K562 (cell line): ENCODE measurements at regions not wholly inside any gene's neighbourhood (a gene's known extent, or its start where the extent isn't known, plus 50 kb on each side); places are given as distances from the start of the nearest gene placed in this dataset.

Experiments
- ATAC-seq: fragments of 200-7000 bp; cut with Tn5 transposase; 3 replicates; pipeline ENCODE4 v1.9.1; 2020; ENCODE audit warnings: moderate library complexity
- BruUV-seq: library from RNA; stranded (reverse); fragments of 400-500 nt; replicated peaks from 2 replicates; lab custom pipeline; 2021; lab: Mats Ljungman, UMichigan
- CTCF ChIA-PET: fragments of 300-600 bp; formaldehyde crosslinking; extraction: SDS; loops from one replicate; lab custom pipeline; 2021; ENCODE audit warnings: low intra/inter-chr PET ratio; lab: Yijun Ruan, JAX
- POLR2A ChIA-PET: fragments of 300-600, 350-650 bp; sonication (Branson Sonifier 250); formaldehyde crosslinking; extraction: SDS; loops from one replicate; lab custom pipeline; 2021; ENCODE audit warnings: antibody characterized with exemption, inconsistent platforms; lab: Yijun Ruan, JAX
- DNase-seq, 4 experiments: peaks; one replicate each; pipeline versions ENCODE4 v3.0.0 to v3.0.0-alpha.2; 2011 to 2018; ENCODE audit warnings: low spot score in 3 of 4, mixed read lengths in 3 of 4; ENCODE audit errors: extremely low read depth in 1 of 4
- FAIRE-seq: peaks from 2 replicates; lab custom pipeline; 2011; peaks lifted over from hg19 to GRCh38; lab: Jason Lieb, UNC
- H2AFZ ChIP-seq: 2 replicates; pipeline ENCODE4 v1.6.0; 2011; ENCODE audit warnings: low read depth, low read length, control low read depth, inconsistent platforms
- H3K27ac ChIP-seq: fragments of 200-600 bp; 3 replicates; pipeline ENCODE4 v1.8.0; 2011; ENCODE audit warnings: low read depth, mild to moderate bottlenecking, control low read depth, inconsistent platforms, low read length, moderate library complexity, mixed read lengths; ENCODE audit errors: extremely low read depth
- H3K27me3 ChIP-seq, 2 experiments: fragments of 300-600 bp in 1 of 2; 2 replicates in 1 of 2; 3 replicates in 1 of 2; pipeline versions ENCODE4 v1.6.0 to v1.8.0; 2011; ENCODE audit warnings: inconsistent platforms in 2 of 2, low read length in 2 of 2, mild to moderate bottlenecking in 1 of 2, mixed read lengths in 1 of 2, moderate library complexity in 1 of 2; ENCODE audit not compliant: control insufficient read depth in 2 of 2, insufficient read depth in 2 of 2
- H3K36me3 ChIP-seq: fragments of 300-600 bp; 3 replicates; pipeline ENCODE4 v1.8.0; 2011; ENCODE audit warnings: mild to moderate bottlenecking, low read length, inconsistent platforms; ENCODE audit not compliant: control insufficient read depth, insufficient read depth
- H3K4me1 ChIP-seq, 2 experiments: fragments of 200-600 bp in 1 of 2; replicated peaks in 1 of 2; 2 replicates in 1 of 2; 3 replicates in 1 of 2; pipeline versions ENCODE4 v1.5.1 to v1.8.0; 2011; ENCODE audit warnings: inconsistent platforms in 2 of 2, low read length in 2 of 2, mild to moderate bottlenecking in 1 of 2, mixed read lengths in 1 of 2, moderate library complexity in 1 of 2; ENCODE audit not compliant: control insufficient read depth in 2 of 2, insufficient read depth in 2 of 2
- H3K4me2 ChIP-seq: 2 replicates; pipeline ENCODE4 v1.6.1; 2011; ENCODE audit warnings: low read length, control low read depth, inconsistent platforms, mixed read lengths; ENCODE audit not compliant: insufficient read depth
- H3K4me3 ChIP-seq: fragments of 200-600 bp; sonication (generic), shearing (Covaris generic); 2 replicates; pipeline ENCODE4 v1.5.1; 2016; ENCODE audit warnings: control low read depth, inconsistent platforms
- H3K79me2 ChIP-seq: fragments of 200-600 bp; 3 replicates; pipeline ENCODE4 v1.8.0; 2011; ENCODE audit warnings: low read length, inconsistent platforms; ENCODE audit not compliant: control insufficient read depth, insufficient read depth
- H3K9ac ChIP-seq, 2 experiments: 2 replicates each; pipeline versions ENCODE4 v1.6.0 to v1.6.1; 2011; ENCODE audit warnings: low read depth in 2 of 2, low read length in 2 of 2, control low read depth in 1 of 2, inconsistent platforms in 1 of 2, mild to moderate bottlenecking in 1 of 2, mixed read lengths in 1 of 2; ENCODE audit not compliant: insufficient read depth in 1 of 2
- H3K9me1 ChIP-seq: one replicate; pipeline ENCODE4 v1.6.0; 2011; ENCODE audit warnings: inconsistent platforms, mild to moderate bottlenecking, low read length, moderate library complexity; ENCODE audit not compliant: control insufficient read depth, insufficient read depth
- H3K9me3 ChIP-seq: replicated peaks from 2 replicates; pipeline ENCODE4 v1.5.1; 2011; ENCODE audit warnings: low read depth, low read length, inconsistent platforms; ENCODE audit not compliant: control insufficient read depth, insufficient read depth
- H4K20me1 ChIP-seq: replicated peaks from 2 replicates; pipeline ENCODE4 v1.6.1; 2011; ENCODE audit warnings: low read length, inconsistent platforms, mixed read lengths; ENCODE audit not compliant: control insufficient read depth, insufficient read depth
- MEF2A ChIP-seq: IDR thresholded peaks from 2 replicates; pipeline ENCODE4 v1.6.1; 2011; ENCODE audit warnings: low read depth, mild to moderate bottlenecking, low read length, moderate library complexity; ENCODE audit not compliant: control insufficient read depth
- NUFIP1 ChIP-seq: fragments of 450-650 bp; IDR thresholded peaks from 2 replicates; pipeline ENCODE4 v1.6.1; 2018; ENCODE audit not compliant: partially characterized antibody
- RAD21 ChIP-seq, 2 experiments: fragments of 250-450 bp in 1 of 2; fragments of 450-650 bp in 1 of 2; sonication (Bioruptor Pico) in 1 of 2; formaldehyde crosslinking in 1 of 2; IDR thresholded peaks in 1 of 2; conservative IDR thresholded peaks in 1 of 2; 2 replicates each; pipeline versions ENCODE4 v1.4.0 to v1.8.0; 2020 to 2022; ENCODE audit warnings: mild to moderate bottlenecking in 2 of 2, moderate library complexity in 1 of 2
- SRSF7 ChIP-seq: fragments of 200-400 bp; formaldehyde crosslinking; optimal IDR thresholded peaks from 2 replicates; pipeline ENCODE3; 2017; ENCODE audit warnings: mild to moderate bottlenecking, low read depth, low read length
- WGBS: fragments of 100-300 bp; shearing (Covaris generic); methylation state at CpG from one replicate; pipeline ENCODE4 v1.1.6; 2016; ENCODE audit warnings: low coverage, mixed read lengths; ENCODE audit not compliant: insufficient coverage; ENCODE audit errors: missing lambda C conversion rate; 5-methylcytosine and 5-hydroxymethylcytosine counted together
- in situ Hi-C: fragments of 300-500 bp; cut with MboI; formaldehyde crosslinking; loops from 4 replicates; pipeline ENCODE4 v1.15.0; 2018; ENCODE audit warnings: inconsistent platforms, mixed read lengths
- intact Hi-C: fragments of 100-400 bp; cut with micrococcal nuclease; formaldehyde crosslinking; loops from 2 replicates; pipeline ENCODE4 v1.14.2; 2022
- TF ChIP-seq, protein P1 (sequence below): fragments of 450-650 bp; IDR thresholded peaks from 2 replicates; pipeline ENCODE4 v1.6.1; 2016
- TF ChIP-seq, protein P2 (sequence below): fragments of 250-450 bp; sonication (Bioruptor Pico); IDR thresholded peaks from 2 replicates; pipeline ENCODE4 v1.8.0; 2022; ENCODE audit warnings: inconsistent platforms
- TF ChIP-seq, protein P3 (sequence below): fragments of 250-450 bp; sonication (Bioruptor Pico); IDR thresholded peaks from 2 replicates; pipeline ENCODE4 v1.5.0; 2020; ENCODE audit warnings: mild to moderate bottlenecking, borderline replicate concordance

DNA sequence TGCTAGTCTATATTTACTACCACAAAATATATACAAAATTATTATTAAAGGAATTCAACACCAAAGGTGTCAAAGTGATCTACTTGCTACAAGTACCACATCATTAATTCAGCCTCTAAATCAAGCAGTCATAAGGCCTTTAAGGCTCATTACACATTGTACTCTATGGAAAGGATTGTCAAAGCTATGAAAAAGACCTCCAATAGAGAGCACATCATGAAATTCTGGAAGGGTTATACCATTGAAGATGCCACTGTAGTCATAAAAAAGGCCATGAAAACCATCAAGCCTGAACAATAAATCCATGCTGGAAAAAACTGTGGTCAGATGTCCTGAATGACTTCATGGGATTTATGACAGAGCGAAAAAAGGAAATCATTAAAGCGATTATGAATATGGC, 708.0 kb upstream of the FAM174A start (continued):
- no peak for TF ChIP-seq MEF2A

DNA sequence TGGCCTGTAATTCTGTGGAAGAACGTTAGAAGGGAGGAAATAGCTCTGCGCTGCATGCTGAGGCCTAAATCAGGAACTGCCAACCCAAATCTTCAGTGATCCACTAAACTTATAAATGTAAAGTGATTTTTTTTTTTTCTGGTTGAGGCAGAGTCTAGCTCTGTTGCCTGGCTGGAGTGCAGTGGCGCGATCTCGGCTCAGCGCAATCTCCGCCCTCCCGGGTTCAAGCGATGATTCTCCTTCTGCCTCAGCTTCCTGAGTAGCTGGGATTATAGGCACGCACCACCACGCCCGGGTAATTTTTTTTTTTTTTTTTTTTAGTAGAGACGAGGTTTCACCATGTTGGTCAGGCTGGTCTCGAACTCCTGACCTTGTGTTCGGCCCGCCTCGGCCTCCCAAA, 717.4 kb upstream of the FAM174A start:
- intact Hi-C loops (no loop called here), in situ Hi-C loops (no loop called here)
- DNase-seq = no peak
- Histone ChIP-seq H3K27me3 (no peaks in the 10 kb centered on the region), H2AFZ (no peak overlapping the region), H4K20me1 (no peaks in the 10 kb centered on the region), H3K4me3 (no peak overlapping the region), H3K79me2 (no peaks in the 10 kb centered on the region), H3K4me2 (no peak overlapping the region), H3K9me1 (no peaks in the 10 kb centered on the region), H3K27ac (no peak overlapping the region), H3K9me3 (no peaks in the 10 kb centered on the region), H3K4me1 (no peaks in the 10 kb centered on the region), H3K9ac (no peak overlapping the region), H3K36me3 (no peaks in the 10 kb centered on the region)
- POLR2A ChIA-PET = no interaction called here
- TF ChIP-seq, protein P1, sequence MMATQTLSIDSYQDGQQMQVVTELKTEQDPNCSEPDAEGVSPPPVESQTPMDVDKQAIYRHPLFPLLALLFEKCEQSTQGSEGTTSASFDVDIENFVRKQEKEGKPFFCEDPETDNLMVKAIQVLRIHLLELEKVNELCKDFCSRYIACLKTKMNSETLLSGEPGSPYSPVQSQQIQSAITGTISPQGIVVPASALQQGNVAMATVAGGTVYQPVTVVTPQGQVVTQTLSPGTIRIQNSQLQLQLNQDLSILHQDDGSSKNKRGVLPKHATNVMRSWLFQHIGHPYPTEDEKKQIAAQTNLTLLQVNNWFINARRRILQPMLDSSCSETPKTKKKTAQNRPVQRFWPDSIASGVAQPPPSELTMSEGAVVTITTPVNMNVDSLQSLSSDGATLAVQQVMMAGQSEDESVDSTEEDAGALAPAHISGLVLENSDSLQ = no peak
- TF ChIP-seq SRSF7 = no peak
- TF ChIP-seq, protein P2, sequence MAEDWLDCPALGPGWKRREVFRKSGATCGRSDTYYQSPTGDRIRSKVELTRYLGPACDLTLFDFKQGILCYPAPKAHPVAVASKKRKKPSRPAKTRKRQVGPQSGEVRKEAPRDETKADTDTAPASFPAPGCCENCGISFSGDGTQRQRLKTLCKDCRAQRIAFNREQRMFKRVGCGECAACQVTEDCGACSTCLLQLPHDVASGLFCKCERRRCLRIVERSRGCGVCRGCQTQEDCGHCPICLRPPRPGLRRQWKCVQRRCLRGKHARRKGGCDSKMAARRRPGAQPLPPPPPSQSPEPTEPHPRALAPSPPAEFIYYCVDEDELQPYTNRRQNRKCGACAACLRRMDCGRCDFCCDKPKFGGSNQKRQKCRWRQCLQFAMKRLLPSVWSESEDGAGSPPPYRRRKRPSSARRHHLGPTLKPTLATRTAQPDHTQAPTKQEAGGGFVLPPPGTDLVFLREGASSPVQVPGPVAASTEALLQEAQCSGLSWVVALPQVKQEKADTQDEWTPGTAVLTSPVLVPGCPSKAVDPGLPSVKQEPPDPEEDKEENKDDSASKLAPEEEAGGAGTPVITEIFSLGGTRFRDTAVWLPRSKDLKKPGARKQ (CRISPR knock-in tag) = no peak
- no peak for TF ChIP-seq NUFIP1
- TF ChIP-seq RAD21 (CRISPR knock-in tag; conservative IDR thresholded peaks at IDR 0.05 in 1 of 2, IDR thresholded peaks at IDR 0.05 in 1 of 2) = no peak
- TF ChIP-seq, protein P3, sequence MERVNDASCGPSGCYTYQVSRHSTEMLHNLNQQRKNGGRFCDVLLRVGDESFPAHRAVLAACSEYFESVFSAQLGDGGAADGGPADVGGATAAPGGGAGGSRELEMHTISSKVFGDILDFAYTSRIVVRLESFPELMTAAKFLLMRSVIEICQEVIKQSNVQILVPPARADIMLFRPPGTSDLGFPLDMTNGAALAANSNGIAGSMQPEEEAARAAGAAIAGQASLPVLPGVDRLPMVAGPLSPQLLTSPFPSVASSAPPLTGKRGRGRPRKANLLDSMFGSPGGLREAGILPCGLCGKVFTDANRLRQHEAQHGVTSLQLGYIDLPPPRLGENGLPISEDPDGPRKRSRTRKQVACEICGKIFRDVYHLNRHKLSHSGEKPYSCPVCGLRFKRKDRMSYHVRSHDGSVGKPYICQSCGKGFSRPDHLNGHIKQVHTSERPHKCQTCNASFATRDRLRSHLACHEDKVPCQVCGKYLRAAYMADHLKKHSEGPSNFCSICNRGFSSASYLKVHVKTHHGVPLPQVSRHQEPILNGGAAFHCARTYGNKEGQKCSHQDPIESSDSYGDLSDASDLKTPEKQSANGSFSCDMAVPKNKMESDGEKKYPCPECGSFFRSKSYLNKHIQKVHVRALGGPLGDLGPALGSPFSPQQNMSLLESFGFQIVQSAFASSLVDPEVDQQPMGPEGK (CRISPR knock-in tag) = no peak
- no peak for ATAC-seq
- WGBS = under 1% methylated on average over 12 of the region's 17 CpGs
- no TSS peak for BruUV-seq
- CTCF ChIA-PET = no interaction called here
- FAIRE-seq = no peak
